IPS-18a (cell line): ENCODE measurements at regions not wholly inside any gene's neighbourhood (a gene's known extent, or its start where the extent isn't known, plus 50 kb on each side); places are given as distances from the start of the nearest gene placed in this dataset.
"Not testable (repeated sequence)": the region's sequence is repeated elsewhere in the genome, so short reads cannot be mapped to it uniquely, and the experiment has no call there.

Experiments used
- H3K27ac ChIP-seq: one replicate; pipeline ENCODE4 v1.5.1; 2013; ENCODE audit warnings: low read length
- H3K27me3 ChIP-seq: one replicate; pipeline ENCODE4 v1.6.1; 2013; ENCODE audit warnings: mild to moderate bottlenecking, low read length; ENCODE audit not compliant: control insufficient read depth, insufficient read depth
- H3K36me3 ChIP-seq: one replicate; pipeline ENCODE4 v1.6.1; 2013; ENCODE audit warnings: low read depth, low read length; ENCODE audit not compliant: control insufficient read depth
- H3K4me1 ChIP-seq: one replicate; pipeline ENCODE4 v1.6.1; 2013; ENCODE audit warnings: low read depth, low read length; ENCODE audit not compliant: control insufficient read depth
- H3K4me3 ChIP-seq: one replicate; pipeline ENCODE4 v1.5.1; 2013; ENCODE audit warnings: low read length
- H3K9ac ChIP-seq: one replicate; pipeline ENCODE4 v1.6.1; 2013; ENCODE audit warnings: mild to moderate bottlenecking, low read length, moderate library complexity
- H3K9me3 ChIP-seq: one replicate; pipeline ENCODE4 v1.6.1; 2013; ENCODE audit warnings: low read depth, low read length; ENCODE audit not compliant: control insufficient read depth

- H3K27me3 ChIP-seq, result no peaks in the 10 kb centered on the region
- no peaks in the 10 kb centered on the region for H3K36me3 ChIP-seq
- no peaks in the 10 kb centered on the region for H3K9me3 ChIP-seq
- H3K4me1 ChIP-seq, result peaks cover 5% of the 10 kb centered on the region
- no peak overlapping the region for H3K27ac ChIP-seq
- H3K9ac ChIP-seq, result no peak overlapping the region
- H3K4me3 ChIP-seq, result no peak overlapping the region
These were observed 92.3 kb upstream of the TANK start for GRCh38 chr2:161067846-161068350.

GRCh38 chr2:161068670-161069069 is 91.6 kb upstream of the TANK start:
- Histone ChIP-seq H3K4me1 (no peaks in the 10 kb centered on the region), H3K9me3 (no peaks in the 10 kb centered on the region), H3K36me3 (no peaks in the 10 kb centered on the region), H3K4me3 (no peak overlapping the region), H3K27ac (no peak overlapping the region), H3K9ac (no peak overlapping the region), H3K27me3 (no peaks in the 10 kb centered on the region)

GRCh38 chr2:161070693-161071479 is 89.3 kb upstream of the TANK start:
- no peaks in the 10 kb centered on the region for H3K9me3 ChIP-seq
- no peak overlapping the region for H3K4me3 ChIP-seq
- no peaks in the 10 kb centered on the region for H3K27me3 ChIP-seq
- no peak overlapping the region for H3K27ac ChIP-seq
- no peak overlapping the region for H3K9ac ChIP-seq
- peaks cover 4% of the 10 kb centered on the region for H3K4me1 ChIP-seq
- H3K36me3 ChIP-seq, result no peaks in the 10 kb centered on the region

- not testable (repeated sequence) for H3K9me3 ChIP-seq, H3K36me3 ChIP-seq, H3K4me1 ChIP-seq
These were observed 87.8 kb upstream of the TANK start for GRCh38 chr2:161072436-161072835.

GRCh38 chr2:161075701-161076100 is 84.5 kb upstream of the TANK start:
- Histone ChIP-seq H3K4me1 (peaks cover 4% of the 10 kb centered on the region), H3K9ac (no peak overlapping the region), H3K4me3 (no peak overlapping the region), H3K9me3 (no peaks in the 10 kb centered on the region), H3K27ac (no peak overlapping the region), H3K36me3 (no peaks in the 10 kb centered on the region), H3K27me3 (no peaks in the 10 kb centered on the region)

More at GRCh38 chr2:161072436-161072835, 87.8 kb upstream of the TANK start:
- H3K27ac ChIP-seq, H3K4me3 ChIP-seq, H3K9ac ChIP-seq, H3K27me3 ChIP-seq: not testable (repeated sequence)

GRCh38 chr2:161076936-161077335 is 83.3 kb upstream of the TANK start:
- no peaks in the 10 kb centered on the region for H3K27me3 ChIP-seq
- H3K9ac ChIP-seq, result no peak overlapping the region
- H3K4me3 ChIP-seq, result no peak overlapping the region
- no peak overlapping the region for H3K27ac ChIP-seq
- peaks cover 4% of the 10 kb centered on the region for H3K4me1 ChIP-seq
- no peaks in the 10 kb centered on the region for H3K36me3 ChIP-seq
- no peaks in the 10 kb centered on the region for H3K9me3 ChIP-seq

- no peak overlapping the region for H3K27ac ChIP-seq
- no peaks in the 10 kb centered on the region for H3K27me3 ChIP-seq
- no peak overlapping the region for H3K4me3 ChIP-seq
- H3K4me1 ChIP-seq, result peaks cover 4% of the 10 kb centered on the region
- H3K36me3 ChIP-seq, result no peaks in the 10 kb centered on the region
- H3K9ac ChIP-seq, result no peak overlapping the region
- H3K9me3 ChIP-seq, result no peaks in the 10 kb centered on the region
These were observed 82.6 kb upstream of the TANK start for GRCh38 chr2:161077367-161078210.

GRCh38 chr2:161078211-161078539 is 82.1 kb upstream of the TANK start:
- H3K9ac ChIP-seq, result no peak overlapping the region
- no peaks in the 10 kb centered on the region for H3K27me3 ChIP-seq
- no peaks in the 10 kb centered on the region for H3K36me3 ChIP-seq
- no peaks in the 10 kb centered on the region for H3K9me3 ChIP-seq
- H3K27ac ChIP-seq, result no peak overlapping the region
- peaks cover 4% of the 10 kb centered on the region for H3K4me1 ChIP-seq
- H3K4me3 ChIP-seq, result no peak overlapping the region

- H3K27me3 ChIP-seq, result no peaks in the 10 kb centered on the region
- no peaks in the 10 kb centered on the region for H3K9me3 ChIP-seq
- no peak overlapping the region for H3K4me3 ChIP-seq
- H3K9ac ChIP-seq, result no peak overlapping the region
- H3K36me3 ChIP-seq, result no peaks in the 10 kb centered on the region
- H3K4me1 ChIP-seq, result no peaks in the 10 kb centered on the region
- H3K27ac ChIP-seq, result no peak overlapping the region
These were observed 75.1 kb upstream of the TANK start for GRCh38 chr2:161085149-161085548.

GRCh38 chr2:161088658-161089350 is 71.4 kb upstream of the TANK start:
- H3K9ac ChIP-seq, result no peak overlapping the region
- H3K4me3 ChIP-seq, result no peak overlapping the region
- H3K27me3 ChIP-seq, result no peaks in the 10 kb centered on the region
- no peaks in the 10 kb centered on the region for H3K36me3 ChIP-seq
- no peaks in the 10 kb centered on the region for H3K9me3 ChIP-seq
- no peak overlapping the region for H3K27ac ChIP-seq
- H3K4me1 ChIP-seq, result no peaks in the 10 kb centered on the region

GRCh38 chr2:161090411-161090810 is 69.8 kb upstream of the TANK start:
- Histone ChIP-seq H3K4me1 (no peaks in the 10 kb centered on the region), H3K9ac (no peak overlapping the region), H3K36me3 (no peaks in the 10 kb centered on the region), H3K9me3 (no peaks in the 10 kb centered on the region), H3K4me3 (no peak overlapping the region), H3K27ac (no peak overlapping the region), H3K27me3 (no peaks in the 10 kb centered on the region)
